ENCODE measurements at regions not wholly inside any gene's neighbourhood (a gene's known extent, or its start where the extent isn't known, plus 50 kb on each side); places are given as distances from the start of the nearest gene placed in this dataset.

GRCh38 chr2:228673876-228674554 lies 492.5 kb upstream of the SPHKAP start:
- Histone ChIP-seq H3K9ac (replicated peaks; ENCODE audit: extremely low read depth, insufficient read depth, low read length) (no peak overlapping the region), H3K4me2 (ENCODE audit: insufficient read depth, low read length) (no peak overlapping the region), H4K20me1 (replicated peaks; ENCODE audit: control insufficient read depth, extremely low read depth, insufficient read depth, low read length) (no peaks in the 10 kb centered on the region), H3K4me3 (replicated peaks in 1 of 3; ENCODE audit: insufficient read depth in 1 of 3, low read depth in 1 of 3, low read length in 3 of 3) (no peak overlapping the region), H3K4me1 (ENCODE audit: control insufficient read depth, extremely low read depth, insufficient read depth, low read length) (no peaks in the 10 kb centered on the region), H3K27me3 (ENCODE audit: control insufficient read depth in 2 of 2, insufficient read depth in 2 of 2, low read length in 2 of 2) (no peaks in the 10 kb centered on the region), H3K36me3 (ENCODE audit: control insufficient read depth in 2 of 2, extremely low read depth in 1 of 2, insufficient read depth in 2 of 2, low read length in 2 of 2) (no peaks in the 10 kb centered on the region), H3K27ac (ENCODE audit: insufficient read depth, low read depth, low read length) (no peak overlapping the region), H3K9me3 (replicated peaks; ENCODE audit: control insufficient read depth, insufficient read depth, low read length) (peaks cover 4% of the 10 kb centered on the region), H2AFZ (ENCODE audit: low read depth, low read length) (no peak overlapping the region), H3K9me1 (replicated peaks; ENCODE audit: control insufficient read depth, extremely low read depth, insufficient read depth, low read length) (no peaks in the 10 kb centered on the region), H3K79me2 (ENCODE audit: control insufficient read depth, insufficient read depth, low read length) (no peaks in the 10 kb centered on the region)
- POLR2A ChIA-PET = no interaction called here
- intact Hi-C loops (cut with micrococcal nuclease) (no loop called here), dilution Hi-C loops (cut with MboI; ENCODE audit: extremely low pct_ligation_motif_present, low sequenced_read_pairs) (no loop called here)
- TF ChIP-seq MYC (IDR thresholded peaks at IDR 0.05; ENCODE audit: low read depth, low read length) (no peak), POLR2AphosphoS5 (IDR thresholded peaks at IDR 0.05; ENCODE audit: insufficient read depth, low read depth, low read length) (no peak), GATA2 (IDR thresholded peaks at IDR 0.05; ENCODE audit: insufficient read depth, insufficient read length, low read depth, low read length) (no peak), FOS (IDR thresholded peaks at IDR 0.05; ENCODE audit: borderline replicate concordance, insufficient read depth, low read length) (no peak), POLR2A (IDR thresholded peaks at IDR 0.05; ENCODE audit: low read depth, low read length) (no peak), EZH2 (IDR thresholded peaks at IDR 0.05; ENCODE audit: borderline replicate concordance, low read depth, low read length, severe bottlenecking) (no peak), MAX (IDR thresholded peaks at IDR 0.05; ENCODE audit: insufficient read depth, insufficient read length) (no peak), JUN (IDR thresholded peaks at IDR 0.05; ENCODE audit: borderline replicate concordance, insufficient read depth, insufficient read length, low read depth) (no peak)
- TF ChIP-seq, protein P1, sequence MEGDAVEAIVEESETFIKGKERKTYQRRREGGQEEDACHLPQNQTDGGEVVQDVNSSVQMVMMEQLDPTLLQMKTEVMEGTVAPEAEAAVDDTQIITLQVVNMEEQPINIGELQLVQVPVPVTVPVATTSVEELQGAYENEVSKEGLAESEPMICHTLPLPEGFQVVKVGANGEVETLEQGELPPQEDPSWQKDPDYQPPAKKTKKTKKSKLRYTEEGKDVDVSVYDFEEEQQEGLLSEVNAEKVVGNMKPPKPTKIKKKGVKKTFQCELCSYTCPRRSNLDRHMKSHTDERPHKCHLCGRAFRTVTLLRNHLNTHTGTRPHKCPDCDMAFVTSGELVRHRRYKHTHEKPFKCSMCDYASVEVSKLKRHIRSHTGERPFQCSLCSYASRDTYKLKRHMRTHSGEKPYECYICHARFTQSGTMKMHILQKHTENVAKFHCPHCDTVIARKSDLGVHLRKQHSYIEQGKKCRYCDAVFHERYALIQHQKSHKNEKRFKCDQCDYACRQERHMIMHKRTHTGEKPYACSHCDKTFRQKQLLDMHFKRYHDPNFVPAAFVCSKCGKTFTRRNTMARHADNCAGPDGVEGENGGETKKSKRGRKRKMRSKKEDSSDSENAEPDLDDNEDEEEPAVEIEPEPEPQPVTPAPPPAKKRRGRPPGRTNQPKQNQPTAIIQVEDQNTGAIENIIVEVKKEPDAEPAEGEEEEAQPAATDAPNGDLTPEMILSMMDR (IDR thresholded peaks at IDR 0.05; ENCODE audit: extremely low read depth in 1 of 2, insufficient read depth in 1 of 2, low read depth in 1 of 2, low read length in 2 of 2) = no peak
- no peak for DNase-seq (ENCODE audit: low read depth, low spot score)
- CTCF ChIA-PET = interaction anchor here (1.0 kb wide), 1 partner anchor 17 kb away, joined by 3 read pairs; no protein-coding TSS in a partner anchor
- BruUV-seq (replicated peaks) = no TSS peak
- FAIRE-seq = no peak

Data from endothelial cell of umbilical vein (primary cell).